ENCODE measurements at regions not wholly inside any gene's neighbourhood (a gene's known extent, or its start where the extent isn't known, plus 50 kb on each side); places are given as distances from the start of the nearest gene placed in this dataset.
"Not testable (repeated sequence)": the region's sequence is repeated elsewhere in the genome, so short reads cannot be mapped to it uniquely, and the experiment has no call there.

- DNase-seq, result peak; percentile 81
Measured at GRCh38 chr22:44574057-44574639, 76.1 kb upstream of the RTL6 start.

GRCh38 chr22:44573451-44573850 is 75.4 kb upstream of the RTL6 start:
- no peak for DNase-seq

GRCh38 chr22:44572414-44573207 is 74.6 kb upstream of the RTL6 start:
- DNase-seq, result no peak

- no peak for DNase-seq
Measured at GRCh38 chr22:44571566-44572413, 73.8 kb upstream of the RTL6 start.

- no peak for DNase-seq
Measured at GRCh38 chr22:44570476-44571445, 72.7 kb upstream of the RTL6 start.

GRCh38 chr22:44569561-44569991 is 71.5 kb upstream of the RTL6 start:
- DNase-seq, result no peak

- no peak for DNase-seq
Measured at GRCh38 chr22:44567846-44568493, 69.9 kb upstream of the RTL6 start.

GRCh38 chr22:44567378-44567841 is 69.4 kb upstream of the RTL6 start:
- not testable (repeated sequence) for DNase-seq

- no peak for DNase-seq
Measured at GRCh38 chr22:44566911-44567310, 68.9 kb upstream of the RTL6 start.

GRCh38 chr22:44562651-44563050 is 64.6 kb upstream of the RTL6 start:
- not testable (repeated sequence) for DNase-seq

GRCh38 chr22:44561139-44561840 is 63.3 kb upstream of the RTL6 start:
- no peak for DNase-seq

- not testable (repeated sequence) for DNase-seq
Measured at GRCh38 chr22:44558671-44559070, 60.6 kb upstream of the RTL6 start.

- DNase-seq, result not testable (repeated sequence)
Measured at GRCh38 chr22:44557872-44558271, 59.8 kb upstream of the RTL6 start.

- no peak for DNase-seq
Measured at GRCh38 chr22:44557064-44557748, 59.2 kb upstream of the RTL6 start.

GRCh38 chr22:44555597-44555996 is 57.6 kb upstream of the RTL6 start:
- no peak for DNase-seq

- DNase-seq, result no peak
Measured at GRCh38 chr22:44555046-44555445, 57.0 kb upstream of the RTL6 start.

- no peak for DNase-seq
Measured at GRCh38 chr22:44554411-44554810, 56.4 kb upstream of the RTL6 start.

GRCh38 chr22:44550711-44551491 is 52.9 kb upstream of the RTL6 start:
- peak; percentile 7 for DNase-seq

GRCh38 chr22:44549701-44550100 is 51.7 kb upstream of the RTL6 start:
- no peak for DNase-seq

GRCh38 chr22:44548981-44549380 is 50.9 kb upstream of the RTL6 start:
- no peak for DNase-seq
